SU-DHL-6 (cell line): ENCODE measurements at regions not wholly inside any gene's neighbourhood (a gene's known extent, or its start where the extent isn't known, plus 50 kb on each side); places are given as distances from the start of the nearest gene placed in this dataset.

Experiments
- H2AFZ ChIP-seq: fragments of 200-600 bp; sonication (generic); 2 replicates; pipeline ENCODE4 v1.6.1; 2014; ENCODE audit warnings: low read depth, mild to moderate bottlenecking, moderate library complexity, mixed read lengths, antibody characterized with exemption, low read length; ENCODE audit not compliant: severe bottlenecking
- H3F3A ChIP-seq: fragments of 200-600 bp; shearing (Covaris generic); 2 replicates; pipeline ENCODE4 v1.6.0; 2016; ENCODE audit warnings: antibody characterized with exemption, mild to moderate bottlenecking; ENCODE audit not compliant: insufficient read depth
- H3K27ac ChIP-seq: fragments of 200-600 bp; sonication (generic); 2 replicates; pipeline ENCODE4 v1.5.1; 2016; ENCODE audit warnings: low read depth, mild to moderate bottlenecking, low read length, moderate library complexity, mixed read lengths
- H3K27me3 ChIP-seq: fragments of 200-600 bp; sonication (generic), shearing (Covaris generic); 2 replicates; pipeline ENCODE4 v1.6.0; 2014; ENCODE audit warnings: mild to moderate bottlenecking, low read length
- H3K36me3 ChIP-seq: fragments of 200-600 bp; sonication (generic); 2 replicates; pipeline ENCODE4 v1.6.1; 2014; ENCODE audit warnings: mild to moderate bottlenecking, low read length, mixed read lengths
- H3K4me2 ChIP-seq: fragments of 300-600, 200-600 bp; shearing (Covaris generic), sonication (generic); 2 replicates; pipeline ENCODE4 v1.6.0; 2014; ENCODE audit warnings: low read length, low read depth, mild to moderate bottlenecking; ENCODE audit not compliant: poor library complexity, severe bottlenecking
- H3K4me3 ChIP-seq: fragments of 200-600 bp; sonication (generic); 2 replicates; pipeline ENCODE4 v1.5.1; 2014; ENCODE audit warnings: antibody characterized with exemption, low read length, mild to moderate bottlenecking, mixed read lengths; ENCODE audit not compliant: insufficient read depth, poor library complexity, severe bottlenecking
- H3K79me2 ChIP-seq: fragments of 200-600 bp; sonication (generic); 2 replicates; pipeline ENCODE4 v1.6.1; 2014; ENCODE audit warnings: mild to moderate bottlenecking, low read length, moderate library complexity; ENCODE audit not compliant: insufficient read depth
- H3K9ac ChIP-seq: fragments of 200-600 bp; sonication (generic); 2 replicates; pipeline ENCODE4 v1.7.0; 2014; ENCODE audit warnings: mild to moderate bottlenecking, low read length
- H3K9me2 ChIP-seq: fragments of 200-600 bp; sonication (generic); replicated peaks from 2 replicates; pipeline ENCODE4 v1.6.1; 2014; ENCODE audit warnings: low read length; ENCODE audit not compliant: insufficient read depth
- H3K9me3 ChIP-seq: fragments of 200-600 bp; sonication (generic); 2 replicates; pipeline ENCODE4 v1.6.1; 2014; ENCODE audit warnings: low read length, mixed read lengths; ENCODE audit not compliant: insufficient read depth
- H4K20me1 ChIP-seq: fragments of 200-600 bp; sonication (generic); 2 replicates; pipeline ENCODE4 v1.6.1; 2014; ENCODE audit warnings: low read depth, mild to moderate bottlenecking, antibody characterized with exemption, low read length, moderate library complexity, mixed read lengths
- CTCF ChIP-seq: fragments of 200-600 bp; sonication (generic); IDR thresholded peaks from one replicate; pipeline ENCODE4 v1.5.1; 2017; ENCODE audit warnings: antibody characterized with exemption, mild to moderate bottlenecking, low read length, moderate library complexity; ENCODE audit not compliant: insufficient read depth, poor library complexity, severe bottlenecking
- EZH2phosphoT487 ChIP-seq: fragments of 200-600 bp; sonication (generic), shearing (Covaris generic); conservative IDR thresholded peaks from 2 replicates; pipeline ENCODE4 v1.6.1; 2018; ENCODE audit warnings: mild to moderate bottlenecking, antibody characterized with exemption, low read length, moderate library complexity, mixed read lengths

- Histone ChIP-seq H3K9me2 (no peaks in the 10 kb centered on the region), H3F3A (no peaks in the 10 kb centered on the region), H3K79me2 (no peaks in the 10 kb centered on the region), H3K4me2 (no peak overlapping the region), H4K20me1 (no peaks in the 10 kb centered on the region), H3K27me3 (no peaks in the 10 kb centered on the region), H2AFZ (no peak overlapping the region), H3K27ac (no peak overlapping the region), H3K9me3 (no peaks in the 10 kb centered on the region), H3K4me3 (no peak overlapping the region), H3K9ac (no peak overlapping the region), H3K36me3 (no peaks in the 10 kb centered on the region)
- TF ChIP-seq EZH2phosphoT487 (no peak), CTCF (no peak)
Measured at GRCh38 chr4:112901962-112902411, 147.5 kb upstream of the ANK2 start.

GRCh38 chr4:112905728-112906127 lies 143.7 kb upstream of the ANK2 start:
- H3K9me3 ChIP-seq: no peaks in the 10 kb centered on the region
- no peaks in the 10 kb centered on the region for H3K79me2 ChIP-seq
- H3K9ac ChIP-seq: no peak overlapping the region
- H3K4me3 ChIP-seq: no peak overlapping the region
- H4K20me1 ChIP-seq: no peaks in the 10 kb centered on the region
- H3F3A ChIP-seq: no peaks in the 10 kb centered on the region
- no peak overlapping the region for H3K4me2 ChIP-seq
- no peak overlapping the region for H2AFZ ChIP-seq
- no peaks in the 10 kb centered on the region for H3K27me3 ChIP-seq
- no peak overlapping the region for H3K27ac ChIP-seq
- TF ChIP-seq EZH2phosphoT487 (no peak), CTCF (no peak)
- no peaks in the 10 kb centered on the region for H3K36me3 ChIP-seq
- no peaks in the 10 kb centered on the region for H3K9me2 ChIP-seq

- no peak overlapping the region for H3K9ac ChIP-seq
- no peaks in the 10 kb centered on the region for H3K36me3 ChIP-seq
Measured at GRCh38 chr4:112908511-112908910, 140.9 kb upstream of the ANK2 start.

More at GRCh38 chr4:112908511-112908910, 140.9 kb upstream of the ANK2 start:
- Histone ChIP-seq H3K9me2 (no peaks in the 10 kb centered on the region), H3K9me3 (no peaks in the 10 kb centered on the region), H3K27ac (no peak overlapping the region), H3K4me2 (no peak overlapping the region), H3K4me3 (no peak overlapping the region), H2AFZ (no peak overlapping the region), H3K27me3 (no peaks in the 10 kb centered on the region), H3F3A (no peaks in the 10 kb centered on the region), H3K79me2 (no peaks in the 10 kb centered on the region), H4K20me1 (no peaks in the 10 kb centered on the region)
- TF ChIP-seq EZH2phosphoT487: no peak
- no peak for TF ChIP-seq CTCF
